WTC11 (cell line): ENCODE measurements at regions not wholly inside any gene's neighbourhood (a gene's known extent, or its start where the extent isn't known, plus 50 kb on each side); places are given as distances from the start of the nearest gene placed in this dataset.
A peak's percentile ranks its signal among the peaks of the same experiment; 100 is the strongest.

Experiments used
- ATAC-seq: fragments of 200-7000 bp; cut with Tn5 transposase; 2 replicates; pipeline ENCODE4 v1.10.0; 2021; ENCODE audit warnings: mild to moderate bottlenecking, moderate library complexity
- CTCF ChIA-PET: fragments of 300-600 bp; sonication (Branson Sonifier 250); formaldehyde crosslinking; loops from one replicate; lab custom pipeline; 2021; ENCODE audit warnings: antibody characterized with exemption; lab: Charles Lee
- POLR2A ChIA-PET: fragments of 350-600 bp; sonication (Branson Sonifier 250); formaldehyde crosslinking; loops from one replicate; lab custom pipeline; 2021; ENCODE audit warnings: antibody characterized with exemption; lab: Charles Lee
- DNase-seq: peaks from one replicate; pipeline ENCODE4 v3.0.0; 2021; ENCODE audit warnings: low spot score
- H3K27ac Mint-ChIP-seq: 2 replicates; pipeline ENCODE4 v1.8.0; 2021; ENCODE audit warnings: mixed read lengths
- H3K27me3 Mint-ChIP-seq: 2 replicates; pipeline ENCODE4 v1.8.0; 2021; ENCODE audit warnings: low read depth, mild to moderate bottlenecking, moderate library complexity, mixed read lengths
- H3K36me3 Mint-ChIP-seq: 2 replicates; pipeline ENCODE4 v1.8.0; 2021; ENCODE audit warnings: mixed read lengths
- H3K4me1 Mint-ChIP-seq: 2 replicates; pipeline ENCODE4 v1.8.0; 2022; ENCODE audit warnings: mixed read lengths
- H3K4me3 Mint-ChIP-seq: 2 replicates; pipeline ENCODE4 v1.8.0; 2021; ENCODE audit warnings: mild to moderate bottlenecking, moderate library complexity, mixed read lengths
- H3K9me3 Mint-ChIP-seq: 2 replicates; pipeline ENCODE4 v1.8.0; 2021; ENCODE audit warnings: mixed read lengths
- ARID4B ChIP-seq: sonication (generic); formaldehyde crosslinking; IDR thresholded peaks from 2 replicates; pipeline ENCODE4 v1.8.0; 2023; ENCODE audit warnings: missing genetic modification reagents, mild to moderate bottlenecking, borderline replicate concordance
- IRF2 ChIP-seq: sonication (generic); formaldehyde crosslinking; IDR thresholded peaks from 2 replicates; pipeline ENCODE4 v1.8.0; 2022; ENCODE audit warnings: low read depth, missing genetic modification reagents, borderline replicate concordance
- NFYB ChIP-seq: sonication (generic); formaldehyde crosslinking; conservative IDR thresholded peaks from 2 replicates; pipeline ENCODE4 v1.8.0; 2022; ENCODE audit warnings: low read depth, missing genetic modification reagents
- PRDM15 ChIP-seq: sonication (generic); formaldehyde crosslinking; IDR thresholded peaks from 2 replicates; pipeline ENCODE4 v1.8.0; 2022; ENCODE audit warnings: missing genetic modification reagents
- PRRX2 ChIP-seq: fragments of 250-450 bp; sonication (Bioruptor Pico); IDR thresholded peaks from 2 replicates; pipeline ENCODE4 v1.8.0; 2021; ENCODE audit warnings: mild to moderate bottlenecking
- STAT6 ChIP-seq: sonication (generic); formaldehyde crosslinking; conservative IDR thresholded peaks from 2 replicates; pipeline ENCODE4 v1.8.1; 2023; ENCODE audit warnings: mild to moderate bottlenecking, low read depth, missing genetic modification reagents, moderate library complexity
- ZNF512 ChIP-seq: sonication (generic); formaldehyde crosslinking; IDR thresholded peaks from 2 replicates; pipeline ENCODE4 v1.8.1; 2022; ENCODE audit warnings: missing genetic modification reagents, borderline replicate concordance

- ChIA-PET CTCF (interaction anchor here (1.0 to 1.2 kb wide), 3 partner anchors 10 to 78 kb away, joined by 3 to 6 read pairs (median 3); no protein-coding TSS in a partner anchor), POLR2A (no interaction called here)
- peak; percentile 79 for ATAC-seq
- H3K4me3 Mint-ChIP-seq, result no peak overlapping the region
- TF ChIP-seq PRRX2 (CRISPR knock-in tag), result no peak
- TF ChIP-seq NFYB (CRISPR knock-in tag), result no peak
- no peak for TF ChIP-seq IRF2 (CRISPR knock-in tag)
- TF ChIP-seq STAT6 (CRISPR knock-in tag), result no peak
- no peak for TF ChIP-seq PRDM15 (CRISPR knock-in tag)
- TF ChIP-seq, all 79 proteins: peak for 0
- Mint-ChIP-seq H3K27ac (no peak overlapping the region), H3K36me3 (no peaks in the 10 kb centered on the region), H3K4me1 (peaks cover 18% of the 10 kb centered on the region), H3K9me3 (no peaks in the 10 kb centered on the region), H3K27me3 (no peaks in the 10 kb centered on the region)
- peak; percentile 18 for DNase-seq
These were observed 176.0 kb downstream of the ESRRB start for GRCh38 chr14:76551906-76552305.

- ATAC-seq, result peak; percentile 90
These were observed 188.8 kb downstream of the ESRRB start for GRCh38 chr14:76564471-76565422.

More at GRCh38 chr14:76564471-76565422, 188.8 kb downstream of the ESRRB start:
- POLR2A ChIA-PET, result no interaction called here
- Mint-ChIP-seq H3K4me1 (peaks cover 5% of the 10 kb centered on the region; the same call in 1 of the 2 replicates), H3K36me3 (no peaks in the 10 kb centered on the region), H3K27ac (no peak overlapping the region), H3K9me3 (peaks cover 10% of the 10 kb centered on the region), H3K4me3 (no peak overlapping the region), H3K27me3 (0 out of 2 replicates have a peak, but pooled peaks cover 2% of the 10 kb centered on the region)
- CTCF ChIA-PET, result interaction anchor here (0.6 to 1.5 kb wide), 10 partner anchors 13 to 177 kb away, joined by 3 to 6 read pairs (median 4); no protein-coding TSS in a partner anchor
- peak; percentile 28 for DNase-seq
- TF ChIP-seq ZNF512 (CRISPR knock-in tag) (peak; percentile 53; the same call in 1 of the 2 replicates), ARID4B (CRISPR knock-in tag) (no peak), STAT6 (CRISPR knock-in tag) (no peak)
